CD4-positive, alpha-beta T cell treated with Interleukin-6 at 100 ng/mL for 8 hours (primary cell): ENCODE measurements at regions not wholly inside any gene's neighbourhood (a gene's known extent, or its start where the extent isn't known, plus 50 kb on each side); places are given as distances from the start of the nearest gene placed in this dataset.

Experiments used
- DNase-seq: peaks from one replicate; pipeline ENCODE4 v3.0.0-alpha.2; 2020; ENCODE audit warnings: mixed read lengths, low spot score

DNA sequence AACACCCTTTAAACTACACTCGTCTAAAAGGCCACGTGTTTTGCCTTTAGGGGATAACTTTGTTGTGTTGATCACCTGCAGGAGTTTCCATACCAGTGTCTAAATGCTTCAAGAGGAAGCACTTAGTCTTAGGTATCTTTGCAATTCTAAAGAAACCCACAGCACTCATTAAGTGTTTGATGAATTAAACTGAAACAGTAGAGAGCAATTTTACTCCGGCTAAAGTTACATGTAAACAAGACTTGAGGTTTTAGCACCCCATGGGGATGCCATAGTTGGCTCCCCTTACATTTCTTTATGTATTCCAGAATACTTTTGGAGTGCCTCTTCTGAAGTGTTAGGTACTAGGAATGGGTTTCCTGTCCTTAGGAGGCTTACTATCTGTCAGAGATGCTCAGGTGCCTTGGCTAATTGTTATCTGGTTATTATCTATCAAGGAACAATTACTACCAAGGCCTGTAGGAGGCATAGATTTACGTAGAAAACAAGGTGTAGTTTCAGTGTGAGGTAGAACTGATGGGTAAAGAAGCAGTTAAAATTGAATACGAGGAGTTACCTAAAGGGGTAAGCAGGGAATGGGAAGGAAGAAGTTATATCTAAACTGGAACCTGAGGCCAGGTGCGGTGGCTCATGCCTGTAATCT is 176.8 kb upstream of the SAMSN1 start:
- DNase-seq: no peak

DNA sequence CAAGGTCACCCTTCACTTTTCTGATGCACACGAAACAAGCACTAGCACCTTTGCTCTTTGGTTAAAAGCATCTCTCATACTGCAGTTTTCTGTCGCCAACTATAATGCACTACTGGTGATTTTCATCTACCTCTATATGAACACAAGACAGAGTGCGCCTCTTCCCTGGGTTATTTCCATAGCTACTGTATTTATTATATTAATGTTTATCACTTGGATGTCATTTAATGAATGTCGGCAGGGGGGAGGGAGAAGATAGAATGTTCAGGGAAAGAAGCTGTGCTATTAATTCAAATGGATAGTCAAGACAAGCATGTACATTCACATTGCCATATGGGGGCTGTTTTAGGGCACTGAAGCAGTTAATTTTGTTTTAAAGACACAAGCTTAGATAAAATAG is 174.1 kb upstream of the SAMSN1 start:
- no peak for DNase-seq

DNA sequence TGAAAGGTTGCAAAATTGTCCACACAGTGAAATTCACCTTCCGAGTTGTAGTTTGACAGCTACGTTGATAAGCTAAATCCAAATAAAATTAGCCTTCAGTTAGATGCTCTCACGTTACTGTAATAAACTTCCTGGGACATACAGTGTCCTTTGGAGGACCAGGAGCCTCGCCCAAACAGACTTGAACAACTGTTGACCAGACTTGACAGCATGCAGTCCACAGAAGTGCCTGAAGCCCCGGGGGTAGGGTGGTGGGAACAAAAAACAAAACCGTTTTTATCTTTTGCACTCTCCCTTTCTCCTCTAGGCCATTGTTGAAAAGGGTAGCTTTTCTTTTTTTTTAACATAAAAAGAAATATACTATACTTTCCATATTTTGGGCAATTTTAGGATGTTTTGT is 172.8 kb upstream of the SAMSN1 start:
- no peak for DNase-seq

DNA sequence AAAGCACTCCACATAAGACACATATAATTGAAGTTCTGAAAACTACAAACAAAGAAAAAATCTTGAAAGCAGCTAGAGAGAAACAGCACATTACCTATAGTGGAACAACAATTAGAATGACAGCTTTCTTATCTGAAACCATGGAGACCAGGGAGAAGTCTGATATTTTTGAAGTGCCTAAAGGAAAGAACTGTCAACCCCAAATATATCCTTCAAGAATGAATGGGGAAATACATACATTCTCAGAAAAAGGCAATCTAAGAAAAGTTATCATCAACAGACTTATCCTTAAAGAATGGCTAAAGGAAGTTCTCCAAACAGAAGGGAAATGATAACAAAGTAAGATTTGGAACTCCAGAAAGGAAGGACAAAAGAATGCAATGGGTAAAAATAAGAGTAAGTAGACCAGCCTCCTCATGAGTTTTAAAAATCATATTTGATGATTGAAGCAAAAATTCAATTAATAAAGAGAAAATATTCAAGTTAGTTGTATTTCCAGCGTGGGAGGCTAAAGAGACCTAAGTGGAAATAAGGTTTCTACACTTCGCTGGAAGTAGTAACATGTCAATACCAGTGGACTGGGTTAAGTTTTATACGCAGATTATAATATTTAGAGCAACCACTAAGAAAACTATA is 170.8 kb upstream of the SAMSN1 start:
- DNase-seq: no peak

DNA sequence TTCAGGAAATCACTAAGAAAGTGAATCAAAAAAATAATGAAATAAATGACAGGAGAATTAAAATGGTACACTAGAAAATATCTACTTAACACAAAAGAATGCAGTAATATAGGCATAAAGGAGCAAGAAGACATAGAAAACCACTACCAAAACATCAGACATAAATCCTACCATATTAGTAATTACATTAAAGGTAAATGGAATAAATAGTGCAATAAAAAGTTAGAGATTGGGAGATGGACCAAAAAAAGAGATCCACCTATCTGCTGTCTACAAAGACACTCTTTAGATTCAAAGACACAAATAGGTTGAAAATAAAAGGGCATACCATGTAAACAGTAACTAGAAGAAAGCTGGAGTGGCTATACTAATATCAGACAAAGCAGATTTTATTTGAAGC is 167.0 kb upstream of the SAMSN1 start:
- DNase-seq: no peak

DNA sequence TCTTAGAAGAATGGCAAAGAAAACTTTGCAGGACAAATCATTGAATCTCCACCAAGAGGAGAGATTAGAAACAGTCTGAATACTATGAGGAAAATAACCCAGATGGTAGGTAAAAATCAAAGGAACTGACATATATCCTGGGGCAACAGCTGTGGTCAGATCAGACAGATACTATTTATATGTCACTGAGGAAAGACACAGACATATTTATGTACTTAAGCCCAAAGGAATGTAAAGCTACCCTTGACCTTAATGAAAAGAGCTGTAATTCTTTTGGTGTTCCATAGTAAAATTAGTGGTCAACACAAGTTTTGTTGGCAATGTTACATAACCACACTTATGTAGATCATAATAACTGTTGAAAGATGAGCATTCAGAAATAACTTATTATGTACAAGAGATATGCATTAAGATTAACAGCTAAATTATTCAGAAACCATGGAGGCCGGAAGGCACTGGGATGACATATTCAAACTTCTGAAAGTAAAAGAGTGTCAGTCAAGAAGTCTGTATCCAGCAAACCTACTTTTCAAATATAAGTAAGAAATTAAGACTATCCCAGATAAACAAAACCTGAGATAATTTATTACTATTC is 166.1 kb upstream of the SAMSN1 start:
- DNase-seq: no peak

DNA sequence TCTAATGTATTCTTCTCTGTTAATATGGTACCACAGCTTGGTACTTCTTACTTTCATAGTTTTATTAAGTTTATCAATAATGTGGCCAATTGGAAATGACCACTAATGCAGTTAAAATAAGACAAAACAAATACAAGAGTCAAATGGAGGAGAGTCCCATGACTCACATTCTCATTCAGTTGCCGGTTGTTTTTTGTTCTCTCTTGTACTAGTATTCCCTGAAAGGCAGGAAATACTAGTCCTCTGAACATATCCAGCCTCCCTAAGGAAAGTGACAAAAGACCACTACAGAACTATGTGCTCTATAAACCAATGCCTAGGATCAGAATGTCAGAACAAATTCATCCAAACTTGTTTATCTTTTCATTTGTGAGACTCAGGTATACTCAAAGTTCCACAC is 165.2 kb upstream of the SAMSN1 start:
- DNase-seq: no peak

DNA sequence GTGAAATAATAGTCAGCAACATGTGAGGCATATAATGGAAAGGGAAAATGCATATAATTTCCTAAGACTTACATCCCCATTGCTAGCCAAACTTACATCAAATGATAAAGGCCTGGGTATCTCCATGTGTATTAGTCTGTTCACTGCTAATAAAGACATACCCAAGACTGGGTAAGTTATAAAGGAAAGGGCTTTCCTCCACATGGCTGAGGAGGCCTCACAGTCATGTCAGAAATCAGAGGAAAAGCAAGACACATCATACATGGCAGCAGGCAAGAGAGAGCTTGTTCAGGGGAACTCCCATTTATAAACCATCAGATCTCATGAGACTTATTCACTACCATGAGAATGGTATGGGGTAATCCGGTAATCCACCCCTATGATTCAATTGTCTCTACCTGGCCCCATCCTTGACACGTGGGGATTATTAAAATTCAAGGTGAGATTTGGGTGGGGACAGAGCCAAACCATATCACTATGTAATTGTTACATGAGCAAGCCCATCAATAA is 161.5 kb upstream of the SAMSN1 start:
- no peak for DNase-seq

DNA sequence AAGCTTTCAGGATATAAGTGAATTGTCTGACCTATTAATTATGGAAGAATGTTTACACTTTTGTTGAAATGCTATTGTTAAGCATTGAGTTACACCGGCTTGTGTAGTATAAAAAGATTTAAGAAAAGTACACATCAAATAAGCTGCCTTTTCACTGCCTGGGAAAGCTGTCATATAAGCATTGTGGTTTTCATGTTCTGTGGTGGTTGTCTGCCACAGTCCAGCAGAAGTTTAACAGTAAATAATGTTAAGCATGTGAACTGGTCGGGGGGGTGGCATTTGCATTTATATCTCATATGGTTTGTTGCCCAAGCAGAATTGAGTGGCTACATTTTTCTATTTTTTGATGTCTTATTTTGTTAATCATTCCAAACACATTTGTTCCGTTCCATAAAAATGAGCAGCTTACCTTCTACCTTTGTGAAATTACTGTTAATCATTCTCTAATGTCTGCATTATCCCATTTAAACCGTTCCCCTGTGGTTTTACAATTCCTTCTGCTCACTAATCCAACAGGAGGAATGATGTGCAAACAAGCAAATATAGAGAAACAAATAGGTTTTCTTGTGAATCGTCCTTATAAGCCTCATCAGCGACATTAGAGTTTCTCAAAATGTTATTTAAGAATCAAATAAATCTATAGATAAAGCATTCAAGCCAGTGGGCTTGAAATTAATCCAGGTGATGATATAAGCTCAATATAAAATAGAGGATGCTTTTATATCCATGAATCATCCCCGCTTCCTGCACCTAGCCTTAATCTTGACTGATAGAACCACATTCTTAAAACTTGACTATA is 160.8 kb upstream of the SAMSN1 start:
- no peak for DNase-seq

DNA sequence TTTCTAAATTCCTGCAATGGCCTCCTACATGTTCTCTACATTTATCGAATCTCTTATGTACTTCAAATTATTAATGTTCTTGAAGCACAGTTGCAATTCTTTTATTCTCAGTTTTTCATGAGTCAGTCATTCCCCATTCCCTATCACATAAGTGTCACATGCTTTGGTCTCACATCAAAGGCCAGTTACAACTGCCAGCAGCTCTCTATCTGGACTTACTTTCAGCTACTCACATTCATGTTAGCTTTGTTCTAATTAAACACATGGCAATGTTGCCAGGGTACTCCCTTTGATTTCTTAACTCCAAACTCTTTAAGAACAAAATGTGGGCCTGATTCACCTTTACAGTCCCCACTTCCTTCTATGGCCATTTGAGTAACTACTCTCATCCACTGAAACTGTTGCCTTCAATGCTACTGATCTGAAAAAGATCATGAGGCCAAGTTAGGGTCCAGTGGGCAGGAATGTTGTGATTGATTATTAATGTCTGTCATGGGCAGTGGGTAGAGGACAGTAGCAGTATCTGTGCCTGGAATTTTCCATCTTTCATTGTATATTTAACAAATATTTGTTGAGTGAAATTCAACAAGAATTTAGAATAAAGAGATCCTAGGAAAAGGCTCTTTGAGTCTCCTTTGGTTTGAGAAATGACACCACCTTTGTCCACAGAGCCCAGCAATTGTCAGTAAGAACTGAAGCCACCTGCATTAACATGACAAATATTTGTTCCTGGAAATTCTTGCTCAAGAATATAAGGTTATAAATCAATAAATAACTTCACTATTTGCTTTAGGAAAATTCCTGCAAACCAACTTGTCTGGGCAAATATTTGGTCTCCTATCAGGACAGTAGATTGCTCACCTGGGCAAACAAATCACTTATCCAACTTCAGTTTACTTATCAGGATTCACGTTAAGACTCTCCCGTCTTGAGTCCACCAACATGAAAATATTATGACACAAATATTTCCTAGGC is 153.6 kb upstream of the SAMSN1 start:
- DNase-seq: no peak

DNA sequence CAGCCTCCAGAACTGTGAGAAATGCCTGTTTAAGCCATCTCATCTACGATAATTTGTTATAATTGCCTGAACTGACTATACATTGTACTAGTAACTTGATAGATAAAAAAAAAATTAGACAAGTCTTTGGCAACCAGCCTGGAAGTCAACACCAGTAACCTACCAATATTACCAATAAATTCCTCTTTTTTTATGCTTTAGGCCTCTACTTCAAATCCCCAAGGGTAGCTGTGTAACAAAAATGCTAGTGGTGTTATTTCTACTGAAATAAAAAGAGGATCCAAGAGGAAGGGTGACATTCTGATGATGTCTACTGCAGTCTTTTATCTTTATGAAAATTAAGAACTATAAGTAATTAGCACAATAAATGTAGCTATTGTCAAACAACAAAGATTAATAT is 151.7 kb upstream of the SAMSN1 start:
- DNase-seq: no peak

DNA sequence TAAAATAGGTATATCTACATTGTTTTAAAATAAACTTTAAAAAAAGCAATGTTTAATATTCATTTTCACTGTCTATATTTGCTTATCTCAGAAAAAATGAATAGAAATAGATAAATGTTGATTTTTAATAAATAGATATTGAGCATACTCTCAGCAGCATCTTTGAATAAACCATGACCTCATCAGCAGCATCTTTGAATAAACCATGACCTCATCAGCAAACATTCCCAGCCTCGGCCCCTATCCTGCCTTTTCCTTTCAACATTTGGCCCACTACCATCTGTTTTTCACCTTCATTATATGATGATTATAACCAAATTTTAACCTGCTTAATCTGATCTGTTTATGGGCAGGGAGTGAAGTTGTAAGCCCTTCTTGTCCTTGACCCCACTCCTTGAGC is 148.7 kb upstream of the SAMSN1 start:
- no peak for DNase-seq

DNA sequence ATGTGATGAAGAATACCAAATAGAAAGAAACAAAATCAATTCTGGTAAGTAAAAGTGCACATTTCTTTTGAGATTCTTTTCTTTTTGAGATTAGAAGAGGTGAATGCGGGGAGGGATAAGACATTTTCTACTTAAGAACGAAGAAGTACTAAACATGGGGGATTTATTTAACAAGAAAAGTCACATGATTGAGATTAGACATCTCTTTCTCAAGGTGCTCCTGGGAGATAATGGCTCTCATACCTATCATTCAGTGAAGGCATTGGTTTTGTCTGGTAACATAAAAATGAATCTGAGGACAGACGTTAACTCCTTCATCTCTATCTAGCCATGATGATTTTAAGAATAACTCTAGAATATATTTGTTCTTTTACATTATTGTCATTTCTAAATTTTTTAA is 147.9 kb upstream of the SAMSN1 start:
- no peak for DNase-seq

DNA sequence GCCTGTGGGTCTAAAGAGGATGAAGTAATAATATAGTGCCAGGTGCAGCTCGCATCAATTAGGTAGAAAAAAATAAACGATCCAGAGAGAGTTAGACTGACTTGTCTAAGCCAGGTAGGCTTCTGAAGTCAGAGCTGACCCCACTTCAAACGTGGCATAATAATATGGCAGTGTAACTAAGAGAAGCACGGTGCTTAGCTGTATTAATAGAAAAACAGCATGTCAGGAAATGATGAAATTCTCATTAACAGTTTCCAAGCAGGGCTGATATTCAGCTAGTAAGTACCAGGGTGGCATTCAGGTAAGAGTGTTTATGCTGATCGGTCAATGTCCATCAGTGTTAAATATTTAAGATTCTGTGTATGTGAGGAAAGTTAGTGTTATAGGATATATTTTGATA is 145.8 kb upstream of the SAMSN1 start:
- no peak for DNase-seq

DNA sequence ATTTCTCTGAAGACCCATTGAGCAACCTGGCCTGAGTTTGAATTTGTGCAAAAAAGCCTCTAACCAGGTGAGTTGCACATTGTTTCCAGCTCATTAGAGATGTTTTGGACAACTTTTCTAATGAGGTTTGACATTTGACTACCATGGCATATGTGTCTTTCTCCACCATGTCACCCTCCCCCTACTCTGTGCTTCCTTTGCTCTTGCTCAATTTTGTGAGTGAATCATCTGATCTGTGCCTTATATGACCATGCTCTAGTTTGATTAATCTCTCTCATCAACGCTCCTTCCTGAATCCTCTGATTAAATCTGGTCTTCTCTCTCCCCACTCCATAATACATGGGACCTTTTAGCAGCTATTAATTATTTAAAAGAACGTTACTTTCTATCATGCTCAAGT is 144.8 kb upstream of the SAMSN1 start:
- DNase-seq: no peak

DNA sequence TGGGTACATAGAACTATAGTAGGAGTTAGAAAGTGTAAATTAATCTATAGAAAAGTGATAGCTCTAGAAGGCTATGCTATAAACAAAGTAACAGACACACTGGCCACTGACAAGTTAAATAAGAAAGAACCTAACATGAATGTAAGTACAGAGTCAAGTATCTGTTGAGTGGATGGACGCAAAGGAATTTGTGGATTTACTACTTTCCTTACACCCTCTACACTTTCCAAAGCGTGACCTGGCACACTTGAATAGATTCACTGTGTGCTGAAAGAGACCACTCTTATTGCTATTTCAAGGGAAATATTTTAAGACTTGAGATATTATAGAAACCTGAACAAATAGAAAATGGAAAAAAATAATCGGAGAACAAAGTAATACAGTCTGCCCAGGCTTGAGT is 142.8 kb upstream of the SAMSN1 start:
- DNase-seq: no peak

DNA sequence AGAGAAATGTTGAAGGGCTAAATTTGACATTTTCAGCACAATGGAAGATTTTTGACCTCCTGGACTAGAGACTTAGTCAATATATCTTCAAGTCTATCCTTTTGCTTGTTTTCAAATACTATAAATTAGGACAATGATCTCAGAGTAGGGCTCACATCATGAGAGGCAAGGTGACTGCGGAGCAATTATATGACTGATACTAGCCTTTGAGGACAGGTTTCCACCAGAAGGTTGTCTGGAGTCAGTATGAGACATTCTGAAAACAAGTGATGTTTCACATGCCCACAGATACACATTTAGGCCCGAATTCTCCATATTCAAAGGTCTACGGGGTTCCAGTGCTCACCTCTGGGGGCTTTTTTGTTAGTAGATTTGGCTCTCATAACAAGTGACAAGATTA is 142.3 kb upstream of the SAMSN1 start:
- DNase-seq: no peak

DNA sequence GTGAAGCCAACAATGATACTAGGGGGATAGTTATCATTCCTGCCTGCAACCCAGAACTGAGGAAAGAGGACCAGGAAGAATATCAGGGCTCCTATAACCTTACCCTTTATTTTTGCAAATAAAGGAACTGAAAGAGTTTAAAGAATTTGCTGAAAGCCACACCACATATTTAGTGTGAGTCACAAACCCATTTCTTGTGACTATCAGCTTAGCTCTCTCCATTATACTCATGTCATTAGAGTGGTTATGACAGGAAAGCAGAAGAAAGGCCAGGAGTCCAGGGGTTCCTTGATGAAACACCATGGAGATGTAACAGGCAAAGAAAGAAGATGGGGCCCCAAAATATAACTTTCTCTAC is 141.1 kb upstream of the SAMSN1 start:
- DNase-seq: no peak

DNA sequence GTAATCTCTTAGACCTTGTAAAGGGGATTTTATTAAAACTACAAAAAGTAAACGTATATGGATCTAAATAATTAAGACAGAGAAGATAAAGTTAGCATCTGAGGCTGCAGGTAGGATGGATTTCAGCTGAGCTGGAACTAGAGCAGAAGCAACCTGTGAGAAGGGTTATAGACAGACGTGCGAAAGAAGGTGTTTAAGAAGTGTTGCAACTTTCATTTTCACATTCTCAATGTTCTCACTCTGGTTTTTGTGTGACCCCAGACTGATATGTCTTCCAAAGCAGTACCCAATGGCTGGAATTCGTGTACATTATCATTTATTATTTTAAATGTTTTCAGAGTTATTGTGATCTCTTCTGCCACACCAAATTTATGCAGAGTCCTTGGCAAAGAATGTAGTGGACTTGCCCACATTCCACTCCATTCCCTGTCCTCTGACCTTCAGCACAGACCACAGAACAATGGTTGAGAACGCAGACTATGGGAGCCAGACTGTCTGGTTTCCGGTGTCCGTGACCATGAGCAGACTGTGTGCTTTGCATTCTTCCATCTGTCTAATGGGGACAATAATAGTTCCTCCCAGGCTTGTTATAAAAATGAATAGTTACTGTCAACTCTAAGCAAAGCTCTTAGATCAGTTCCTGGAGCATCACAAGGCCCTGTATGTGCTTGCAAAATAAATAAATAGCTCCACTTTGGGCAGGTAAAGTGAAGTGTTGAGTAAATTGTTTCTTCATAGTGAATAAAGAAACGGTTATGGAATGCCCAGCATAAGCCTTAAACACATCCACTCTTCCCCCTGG is 140.6 kb upstream of the SAMSN1 start:
- no peak for DNase-seq

DNA sequence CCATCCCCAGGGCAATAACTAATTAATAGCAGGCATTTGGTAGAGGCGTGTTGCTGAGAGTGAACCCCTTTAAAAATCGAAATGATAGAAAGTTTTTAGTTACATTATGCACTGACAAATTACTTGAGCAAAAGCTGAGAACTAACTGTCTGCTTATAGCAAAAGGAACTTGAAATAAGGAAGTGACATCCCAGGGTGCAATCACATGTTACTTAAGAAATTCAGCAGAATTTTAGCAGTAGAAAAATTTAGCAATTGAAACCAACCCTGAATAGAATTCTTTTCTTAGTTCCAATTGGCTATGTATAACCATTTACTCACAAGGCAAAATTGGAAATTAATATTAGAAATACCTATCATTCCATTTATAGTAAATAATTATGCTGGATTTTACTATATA is 139.5 kb upstream of the SAMSN1 start:
- DNase-seq: no peak

DNA sequence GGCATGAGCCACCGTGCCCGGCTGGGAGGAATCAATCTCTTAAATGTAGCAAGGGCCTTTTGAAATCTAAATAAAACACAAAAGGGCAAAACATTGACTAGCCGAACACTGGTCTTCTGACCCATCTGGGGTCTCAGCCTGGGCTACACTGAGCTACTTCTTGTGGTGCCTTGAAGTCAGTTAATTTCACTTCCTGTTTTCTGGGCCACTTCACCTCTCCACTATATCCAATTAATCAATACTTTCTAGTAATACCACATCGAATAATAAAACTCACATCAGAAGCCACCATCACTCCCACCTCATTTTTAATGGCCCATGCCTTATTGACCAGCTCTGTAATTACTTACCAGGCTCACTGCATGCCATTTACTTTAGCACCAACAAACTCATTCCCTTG is 138.0 kb upstream of the SAMSN1 start:
- DNase-seq: no peak
